SJSA1 (cell line): ENCODE measurements at regions not wholly inside any gene's neighbourhood (a gene's known extent, or its start where the extent isn't known, plus 50 kb on each side); places are given as distances from the start of the nearest gene placed in this dataset.

Source experiments
- DNase-seq, 2 experiments: peaks; one replicate each; pipeline ENCODE4 v3.0.0-alpha.2; 2015 to 2020; ENCODE audit warnings: low spot score in 2 of 2, low read depth in 1 of 2
- H3K27ac ChIP-seq: fragments of 250-450 bp; sonication (Bioruptor Pico); 2 replicates; pipeline ENCODE4 v1.5.1; 2020; ENCODE audit warnings: mild to moderate bottlenecking, moderate library complexity
- H3K27me3 ChIP-seq: fragments of 250-450 bp; sonication (Bioruptor Pico); replicated peaks from 2 replicates; pipeline ENCODE4 v1.5.1; 2020; ENCODE audit warnings: mild to moderate bottlenecking, moderate library complexity
- H3K36me3 ChIP-seq: fragments of 250-450 bp; sonication (Bioruptor Pico); 2 replicates; pipeline ENCODE4 v1.5.1; 2020; ENCODE audit warnings: mild to moderate bottlenecking
- H3K4me1 ChIP-seq: fragments of 250-450 bp; sonication (Bioruptor Pico); replicated peaks from 2 replicates; pipeline ENCODE4 v1.6.1; 2021; ENCODE audit warnings: mild to moderate bottlenecking
- H3K4me3 ChIP-seq: fragments of 250-450 bp; sonication (Bioruptor Pico); 2 replicates; pipeline ENCODE4 v1.5.1; 2020; ENCODE audit warnings: mild to moderate bottlenecking
- H3K9me3 ChIP-seq: fragments of 250-450 bp; sonication (Bioruptor Pico); replicated peaks from 2 replicates; pipeline ENCODE4 v1.5.1; 2020; ENCODE audit warnings: mild to moderate bottlenecking

- Histone ChIP-seq H3K27ac (no peak overlapping the region), H3K4me3 (no peak overlapping the region), H3K4me1 (no peaks in the 10 kb centered on the region), H3K27me3 (no peaks in the 10 kb centered on the region), H3K9me3 (0 out of 2 replicates have a peak, but pooled peaks cover 3% of the 10 kb centered on the region), H3K36me3 (no peaks in the 10 kb centered on the region)
- no peak for DNase-seq
Observed at GRCh38 chr1:88433556-88433955, 250.5 kb upstream of the PKN2 start.

- no peak for DNase-seq
- Histone ChIP-seq H3K27ac (no peak overlapping the region), H3K4me1 (no peaks in the 10 kb centered on the region), H3K4me3 (no peak overlapping the region), H3K27me3 (no peaks in the 10 kb centered on the region), H3K9me3 (0 out of 2 replicates have a peak, but pooled peaks cover 3% of the 10 kb centered on the region), H3K36me3 (no peaks in the 10 kb centered on the region)
Observed at GRCh38 chr1:88434836-88435235, 249.2 kb upstream of the PKN2 start.

- H3K4me1 ChIP-seq: no peaks in the 10 kb centered on the region
- H3K27ac ChIP-seq: no peak overlapping the region
- no peak overlapping the region for H3K4me3 ChIP-seq
- no peak for DNase-seq
- no peaks in the 10 kb centered on the region for H3K9me3 ChIP-seq
- H3K27me3 ChIP-seq: no peaks in the 10 kb centered on the region
- H3K36me3 ChIP-seq: no peaks in the 10 kb centered on the region
Observed at GRCh38 chr1:88441022-88441421, 243.1 kb upstream of the PKN2 start.

- no peaks in the 10 kb centered on the region for H3K36me3 ChIP-seq
- no peak for DNase-seq
- no peaks in the 10 kb centered on the region for H3K4me1 ChIP-seq
- H3K4me3 ChIP-seq: no peak overlapping the region
- H3K27me3 ChIP-seq: no peaks in the 10 kb centered on the region
- no peak overlapping the region for H3K27ac ChIP-seq
- H3K9me3 ChIP-seq: no peaks in the 10 kb centered on the region
Observed at GRCh38 chr1:88451856-88452255, 232.2 kb upstream of the PKN2 start.

GRCh38 chr1:88453295-88453694, 230.8 kb upstream of the PKN2 start:
- no peaks in the 10 kb centered on the region for H3K36me3 ChIP-seq
- no peak for DNase-seq
- H3K27ac ChIP-seq: no peak overlapping the region
- H3K4me3 ChIP-seq: no peak overlapping the region
- H3K4me1 ChIP-seq: no peaks in the 10 kb centered on the region
- no peaks in the 10 kb centered on the region for H3K27me3 ChIP-seq
- H3K9me3 ChIP-seq: no peaks in the 10 kb centered on the region

- Histone ChIP-seq H3K4me1 (no peaks in the 10 kb centered on the region), H3K36me3 (no peaks in the 10 kb centered on the region), H3K27ac (no peak overlapping the region), H3K4me3 (no peak overlapping the region), H3K9me3 (no peaks in the 10 kb centered on the region), H3K27me3 (peaks cover 4% of the 10 kb centered on the region; the same call in 1 of the 2 replicates)
- no peak for DNase-seq
Observed at GRCh38 chr1:88454781-88455180, 229.3 kb upstream of the PKN2 start.

- peaks cover 10% of the 10 kb centered on the region; the same call in 1 of the 2 replicates for H3K27me3 ChIP-seq
- no peak overlapping the region for H3K4me3 ChIP-seq
- no peaks in the 10 kb centered on the region for H3K36me3 ChIP-seq
- H3K9me3 ChIP-seq: no peaks in the 10 kb centered on the region
- DNase-seq: no peak
- no peak overlapping the region for H3K27ac ChIP-seq
- no peaks in the 10 kb centered on the region for H3K4me1 ChIP-seq
Observed at GRCh38 chr1:88455621-88456256, 228.3 kb upstream of the PKN2 start.

GRCh38 chr1:88457197-88457596, 226.9 kb upstream of the PKN2 start:
- Histone ChIP-seq H3K36me3 (no peaks in the 10 kb centered on the region), H3K27me3 (peaks cover 24% of the 10 kb centered on the region), H3K27ac (no peak overlapping the region), H3K4me1 (no peaks in the 10 kb centered on the region; the same call in 1 of the 2 replicates), H3K4me3 (no peak overlapping the region), H3K9me3 (no peaks in the 10 kb centered on the region)
- no peak for DNase-seq

GRCh38 chr1:88461007-88461406, 223.1 kb upstream of the PKN2 start:
- no peak overlapping the region for H3K27ac ChIP-seq
- H3K36me3 ChIP-seq: no peaks in the 10 kb centered on the region
- peaks cover 49% of the 10 kb centered on the region for H3K27me3 ChIP-seq
- H3K4me3 ChIP-seq: no peak overlapping the region
- H3K4me1 ChIP-seq: peaks cover 8% of the 10 kb centered on the region
- DNase-seq: no peak
- no peaks in the 10 kb centered on the region for H3K9me3 ChIP-seq

GRCh38 chr1:88462096-88462487, 222.0 kb upstream of the PKN2 start:
- Histone ChIP-seq H3K9me3 (no peaks in the 10 kb centered on the region), H3K27ac (no peak overlapping the region), H3K4me1 (peaks cover 8% of the 10 kb centered on the region), H3K4me3 (peak overlapping the region; percentile 24; the same call in 1 of the 2 replicates), H3K27me3 (peaks cover 50% of the 10 kb centered on the region), H3K36me3 (no peaks in the 10 kb centered on the region)
- no peak for DNase-seq

GRCh38 chr1:88462488-88463261, 221.4 kb upstream of the PKN2 start:
- H3K27me3 ChIP-seq: peaks cover 50% of the 10 kb centered on the region
- no peaks in the 10 kb centered on the region for H3K9me3 ChIP-seq
- peak overlapping the region; percentile 24 for H3K4me3 ChIP-seq
- H3K36me3 ChIP-seq: no peaks in the 10 kb centered on the region
- H3K4me1 ChIP-seq: peaks cover 8% of the 10 kb centered on the region
- H3K27ac ChIP-seq: no peak overlapping the region
- peak in 1 of 2 experiments; percentile 8 for DNase-seq

GRCh38 chr1:88463401-88463985, 220.6 kb upstream of the PKN2 start:
- Histone ChIP-seq H3K36me3 (no peaks in the 10 kb centered on the region), H3K9me3 (no peaks in the 10 kb centered on the region), H3K4me1 (peaks cover 8% of the 10 kb centered on the region), H3K27me3 (peaks cover 50% of the 10 kb centered on the region), H3K4me3 (no peak overlapping the region), H3K27ac (no peak overlapping the region)
- no peak for DNase-seq

GRCh38 chr1:88466011-88466410, 218.1 kb upstream of the PKN2 start:
- DNase-seq: no peak

GRCh38 chr1:88466899-88467580, 217.0 kb upstream of the PKN2 start:
- no peak overlapping the region for H3K27ac ChIP-seq
- H3K9me3 ChIP-seq: no peaks in the 10 kb centered on the region
- H3K27me3 ChIP-seq: peaks cover 27% of the 10 kb centered on the region
- H3K4me1 ChIP-seq: peaks cover 8% of the 10 kb centered on the region
- DNase-seq: no peak
- no peaks in the 10 kb centered on the region for H3K36me3 ChIP-seq
- no peak overlapping the region for H3K4me3 ChIP-seq

More at GRCh38 chr1:88466011-88466410, 218.1 kb upstream of the PKN2 start:
- H3K36me3 ChIP-seq: no peaks in the 10 kb centered on the region
- H3K27ac ChIP-seq: no peak overlapping the region
- no peak overlapping the region for H3K4me3 ChIP-seq
- peaks cover 38% of the 10 kb centered on the region for H3K27me3 ChIP-seq
- H3K4me1 ChIP-seq: peaks cover 8% of the 10 kb centered on the region
- H3K9me3 ChIP-seq: no peaks in the 10 kb centered on the region
